Liver (tissue), 7 donors: ENCODE measurements at regions not wholly inside any gene's neighbourhood (a gene's known extent, or its start where the extent isn't known, plus 50 kb on each side); places are given as distances from the start of the nearest gene placed in this dataset.

Experiments used
- DNase-seq: peaks from one replicate; pipeline ENCODE4 v3.0.0-alpha.2; 2017; ENCODE audit warnings: low spot score
- H3K27ac ChIP-seq, 2 donors: one replicate each; pipeline ENCODE4 v1.7.0; 2013; ENCODE audit warnings: inconsistent platforms in 2 of 2, low read length in 2 of 2, control low read depth in 1 of 2, low read depth in 1 of 2, mild to moderate bottlenecking in 1 of 2
- H3K27me3 ChIP-seq, 4 donors: one replicate each; pipeline versions ENCODE4 v1.6.1 to v1.7.0; 2013; ENCODE audit warnings: low read length in 3 of 4, inconsistent platforms in 1 of 4, mild to moderate bottlenecking in 1 of 4, moderate library complexity in 1 of 4; ENCODE audit not compliant: control insufficient read depth in 4 of 4, insufficient read depth in 4 of 4
- H3K36me3 ChIP-seq, 4 donors: one replicate each; pipeline versions ENCODE4 v1.6.1 to v1.7.0; 2013; ENCODE audit warnings: low read length in 3 of 4, mild to moderate bottlenecking in 3 of 4, low read depth in 1 of 4, moderate library complexity in 1 of 4; ENCODE audit not compliant: control insufficient read depth in 4 of 4, insufficient read depth in 3 of 4
- H3K4me1 ChIP-seq, 4 donors: one replicate each; pipeline versions ENCODE4 v1.6.1 to v1.7.0; 2013; ENCODE audit warnings: low read length in 3 of 4, mild to moderate bottlenecking in 3 of 4, moderate library complexity in 1 of 4; ENCODE audit not compliant: control insufficient read depth in 4 of 4, insufficient read depth in 4 of 4
- H3K4me3 ChIP-seq, 3 donors: one replicate each; pipeline versions ENCODE4 v1.6.1 to v1.7.0; 2013; ENCODE audit warnings: low read length in 3 of 3, control low read depth in 1 of 3, low read depth in 1 of 3, mild to moderate bottlenecking in 1 of 3
- H3K9ac ChIP-seq, 2 donors: one replicate each; pipeline ENCODE4 v1.7.0; 2013; ENCODE audit warnings: low read length in 2 of 2, mild to moderate bottlenecking in 2 of 2, moderate library complexity in 2 of 2, control low read depth in 1 of 2, low read depth in 1 of 2
- H3K9me3 ChIP-seq, 4 donors: one replicate each; pipeline versions ENCODE4 v1.6.1 to v1.7.0; 2013; ENCODE audit warnings: low read length in 3 of 4; ENCODE audit not compliant: control insufficient read depth in 4 of 4
- ATF3 ChIP-seq: IDR thresholded peaks from 2 replicates; pipeline ENCODE4 v1.6.1; 2016; ENCODE audit warnings: antibody characterized with exemption
- EGR1 ChIP-seq, 2 donors: IDR thresholded peaks; 2 replicates each; pipeline ENCODE4 v1.6.1; 2016 to 2018; ENCODE audit warnings: antibody characterized with exemption in 2 of 2, low read depth in 2 of 2
- FOXA2 ChIP-seq: IDR thresholded peaks from 2 replicates; pipeline ENCODE4 v1.6.1; 2016; ENCODE audit warnings: antibody characterized with exemption
- HNF4A ChIP-seq, 2 donors: conservative IDR thresholded peaks; 2 replicates each; pipeline ENCODE4 v1.6.1; 2016; ENCODE audit warnings: antibody characterized with exemption in 2 of 2, mild to moderate bottlenecking in 2 of 2
- JUND ChIP-seq, 2 donors: IDR thresholded peaks; 2 replicates each; pipeline ENCODE4 v1.6.1; 2016; ENCODE audit warnings: antibody characterized with exemption in 2 of 2
- MAX ChIP-seq: IDR thresholded peaks from 2 replicates; pipeline ENCODE4 v1.6.1; 2016; ENCODE audit warnings: antibody characterized with exemption
- NR2F2 ChIP-seq: IDR thresholded peaks from 2 replicates; pipeline ENCODE4 v1.6.1; 2016; ENCODE audit warnings: antibody characterized with exemption
- RAD21 ChIP-seq, 2 donors: IDR thresholded peaks; 2 replicates each; pipeline ENCODE4 v1.6.1; 2016; ENCODE audit warnings: antibody characterized with exemption in 2 of 2, mild to moderate bottlenecking in 2 of 2
- REST ChIP-seq: IDR thresholded peaks from 2 replicates; pipeline ENCODE4 v1.6.1; 2016; ENCODE audit warnings: antibody characterized with exemption, mild to moderate bottlenecking
- SP1 ChIP-seq: IDR thresholded peaks from 2 replicates; pipeline ENCODE4 v1.6.1; 2018; ENCODE audit warnings: antibody characterized with exemption, mild to moderate bottlenecking
- YY1 ChIP-seq: IDR thresholded peaks from 2 replicates; pipeline ENCODE4 v1.6.1; 2016; ENCODE audit warnings: antibody characterized with exemption, mild to moderate bottlenecking
- WGBS: extraction: QIAGEN DNeasy Blood & Tissue Kit; methylation state at CpG from one replicate; pipeline ENCODE4 v1.1.7; 2013; 5-methylcytosine and 5-hydroxymethylcytosine counted together
- TF ChIP-seq, protein P1 (sequence below): IDR thresholded peaks from 2 replicates; pipeline ENCODE4 v1.6.1; 2016; ENCODE audit warnings: antibody characterized with exemption
- donor health status: healthy.
- donor health status: healthy.
- donor health status: healthy.
- donor health status: healthy.

- no peaks in the 10 kb centered on the region for H3K36me3 ChIP-seq
- no peak for DNase-seq
- no peak overlapping the region for H3K9ac ChIP-seq
- H3K27me3 ChIP-seq = peaks cover 0 to under 1% (median 0%) of the 10 kb centered on the region in 4 donors
- no peak overlapping the region for H3K4me3 ChIP-seq
- no peak overlapping the region for H3K27ac ChIP-seq
- H3K4me1 ChIP-seq = no peaks in the 10 kb centered on the region
- TF ChIP-seq JUND (IDR thresholded peaks at IDR 0.05) (no peak), FOXA2 (no peak), SP1 (no peak), REST (no peak), EGR1 (IDR thresholded peaks at IDR 0.05; ENCODE audit: low read depth in 2 of 2) (no peak)
- H3K9me3 ChIP-seq = no peaks in the 10 kb centered on the region
Measured at GRCh38 chr11:29584342-29584741, 432.5 kb downstream of the KCNA4 start.

DNA sequence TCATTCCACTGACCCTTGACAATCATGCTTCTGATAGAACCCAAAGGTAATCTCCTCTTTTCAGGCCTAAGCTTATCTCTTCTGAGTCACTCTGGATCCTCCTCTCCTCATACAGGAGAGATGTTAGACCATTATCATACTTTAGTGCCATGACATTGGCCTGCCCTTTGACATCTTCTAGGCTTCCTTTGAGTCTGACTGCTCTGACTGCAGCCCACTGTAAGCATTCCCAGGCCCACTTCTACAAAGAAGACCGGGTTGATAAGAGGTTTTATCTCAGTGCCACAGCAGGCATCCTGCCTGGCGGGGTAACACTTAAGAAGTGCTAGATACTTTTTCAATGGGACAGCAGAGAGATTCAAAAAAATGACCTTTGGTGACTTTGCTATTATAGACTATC is 438.0 kb downstream of the KCNA4 start:
- 56% methylated on average over 2 of the region's 2 CpGs for WGBS
- H3K4me1 ChIP-seq = no peaks in the 10 kb centered on the region
- no peaks in the 10 kb centered on the region for H3K36me3 ChIP-seq
- H3K27ac ChIP-seq = no peak overlapping the region
- DNase-seq = no peak
- no peak overlapping the region for H3K9ac ChIP-seq
- no peaks in the 10 kb centered on the region for H3K27me3 ChIP-seq
- TF ChIP-seq RAD21 (IDR thresholded peaks at IDR 0.05) (no peak), YY1 (no peak), ATF3 (no peak), EGR1 (IDR thresholded peaks at IDR 0.05; ENCODE audit: low read depth in 2 of 2) (no peak), JUND (IDR thresholded peaks at IDR 0.05) (no peak), REST (no peak), NR2F2 (no peak), MAX (no peak), HNF4A (conservative IDR thresholded peaks at IDR 0.05) (no peak), SP1 (no peak)
- TF ChIP-seq, protein P1, sequence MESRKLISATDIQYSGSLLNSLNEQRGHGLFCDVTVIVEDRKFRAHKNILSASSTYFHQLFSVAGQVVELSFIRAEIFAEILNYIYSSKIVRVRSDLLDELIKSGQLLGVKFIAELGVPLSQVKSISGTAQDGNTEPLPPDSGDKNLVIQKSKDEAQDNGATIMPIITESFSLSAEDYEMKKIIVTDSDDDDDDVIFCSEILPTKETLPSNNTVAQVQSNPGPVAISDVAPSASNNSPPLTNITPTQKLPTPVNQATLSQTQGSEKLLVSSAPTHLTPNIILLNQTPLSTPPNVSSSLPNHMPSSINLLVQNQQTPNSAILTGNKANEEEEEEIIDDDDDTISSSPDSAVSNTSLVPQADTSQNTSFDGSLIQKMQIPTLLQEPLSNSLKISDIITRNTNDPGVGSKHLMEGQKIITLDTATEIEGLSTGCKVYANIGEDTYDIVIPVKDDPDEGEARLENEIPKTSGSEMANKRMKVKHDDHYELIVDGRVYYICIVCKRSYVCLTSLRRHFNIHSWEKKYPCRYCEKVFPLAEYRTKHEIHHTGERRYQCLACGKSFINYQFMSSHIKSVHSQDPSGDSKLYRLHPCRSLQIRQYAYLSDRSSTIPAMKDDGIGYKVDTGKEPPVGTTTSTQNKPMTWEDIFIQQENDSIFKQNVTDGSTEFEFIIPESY = no peak
- H3K4me3 ChIP-seq = no peak overlapping the region
- no peaks in the 10 kb centered on the region for H3K9me3 ChIP-seq
